ENCODE measurements at regions not wholly inside any gene's neighbourhood (a gene's known extent, or its start where the extent isn't known, plus 50 kb on each side); places are given as distances from the start of the nearest gene placed in this dataset.
A peak's percentile ranks its signal among the peaks of the same experiment; 100 is the strongest.
"Not testable (repeated sequence)": the region's sequence is repeated elsewhere in the genome, so short reads cannot be mapped to it uniquely, and the experiment has no call there.

DNA sequence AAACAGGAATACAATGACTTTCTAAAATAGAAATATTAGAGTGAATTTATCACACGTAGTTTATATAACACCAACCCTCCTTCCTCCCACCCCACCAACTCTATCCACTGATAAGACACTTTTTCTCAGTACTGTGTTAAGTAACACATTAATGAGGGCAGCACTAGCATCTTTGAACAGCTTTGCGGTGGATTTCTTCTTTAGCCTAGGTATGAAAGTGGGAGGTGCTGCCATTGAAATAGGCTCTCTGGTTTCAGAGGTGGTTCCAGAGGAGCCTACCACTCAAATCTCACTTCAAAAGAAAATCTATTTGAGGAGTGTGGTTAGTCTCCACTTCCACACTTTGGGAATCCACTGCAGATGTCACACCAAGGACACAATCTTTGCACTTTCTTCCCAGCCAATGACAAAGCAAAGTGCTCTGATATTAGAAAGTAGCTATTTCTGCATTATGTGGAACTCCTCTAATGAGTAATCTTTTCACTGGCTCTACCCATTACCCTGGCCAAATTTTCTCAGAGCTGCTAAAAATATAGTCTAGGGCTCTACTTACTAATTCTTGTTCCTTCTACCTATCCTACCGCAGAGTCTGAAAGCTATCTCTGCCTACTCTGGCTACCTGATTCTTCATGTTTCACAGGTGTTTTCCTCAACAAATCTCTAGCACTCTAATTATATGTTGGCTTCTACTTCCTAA, 1667.8 kb downstream of the MRPL39 start:
- no peak for DNase-seq

DNA sequence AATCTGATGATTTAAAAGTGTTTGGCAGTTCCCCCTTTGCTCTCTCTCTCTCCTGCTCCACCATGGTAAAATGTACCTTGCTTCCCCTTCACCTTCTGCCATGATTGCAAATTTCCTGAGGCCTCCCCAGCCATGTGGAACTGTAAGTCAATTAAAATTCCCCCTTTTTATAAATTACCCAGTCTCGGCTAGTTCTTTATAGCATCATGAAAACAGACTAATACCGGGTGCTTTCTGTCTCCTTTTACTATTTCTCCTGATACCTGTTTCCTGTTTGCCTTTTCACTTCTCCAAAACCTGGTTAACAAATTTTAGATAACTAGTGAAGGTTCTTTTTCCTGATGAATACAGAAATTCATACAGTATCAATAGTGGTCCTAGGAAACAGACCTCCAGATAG, 1670.3 kb downstream of the MRPL39 start:
- DNase-seq = no peak

GRCh38 chr21:23936224-23936623, 1671.1 kb downstream of the MRPL39 start:
- DNase-seq = peak; percentile 34

- DNase-seq = no peak
Observed at GRCh38 chr21:23930565-23930964, 1676.7 kb downstream of the MRPL39 start.

DNA sequence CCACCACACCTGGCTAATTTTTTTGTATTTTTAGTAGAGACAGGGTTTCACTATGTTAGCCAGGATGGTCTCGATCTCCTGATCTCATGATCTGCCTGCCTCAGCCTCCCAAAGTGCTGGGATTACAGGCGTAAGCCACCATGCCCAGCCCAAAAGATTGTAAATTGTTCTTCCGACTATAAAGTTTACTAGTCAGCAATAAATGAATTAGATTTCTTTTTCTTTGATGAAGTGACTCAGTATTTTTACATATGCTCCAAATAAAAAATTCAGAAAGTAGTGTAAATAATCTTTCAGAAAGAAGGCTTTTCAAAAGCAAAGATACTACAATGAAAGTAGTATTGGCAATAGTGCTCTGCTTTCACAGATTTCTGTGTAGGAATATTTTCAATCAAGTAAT, 1680.9 kb downstream of the MRPL39 start:
- DNase-seq = not testable (repeated sequence)

DNA sequence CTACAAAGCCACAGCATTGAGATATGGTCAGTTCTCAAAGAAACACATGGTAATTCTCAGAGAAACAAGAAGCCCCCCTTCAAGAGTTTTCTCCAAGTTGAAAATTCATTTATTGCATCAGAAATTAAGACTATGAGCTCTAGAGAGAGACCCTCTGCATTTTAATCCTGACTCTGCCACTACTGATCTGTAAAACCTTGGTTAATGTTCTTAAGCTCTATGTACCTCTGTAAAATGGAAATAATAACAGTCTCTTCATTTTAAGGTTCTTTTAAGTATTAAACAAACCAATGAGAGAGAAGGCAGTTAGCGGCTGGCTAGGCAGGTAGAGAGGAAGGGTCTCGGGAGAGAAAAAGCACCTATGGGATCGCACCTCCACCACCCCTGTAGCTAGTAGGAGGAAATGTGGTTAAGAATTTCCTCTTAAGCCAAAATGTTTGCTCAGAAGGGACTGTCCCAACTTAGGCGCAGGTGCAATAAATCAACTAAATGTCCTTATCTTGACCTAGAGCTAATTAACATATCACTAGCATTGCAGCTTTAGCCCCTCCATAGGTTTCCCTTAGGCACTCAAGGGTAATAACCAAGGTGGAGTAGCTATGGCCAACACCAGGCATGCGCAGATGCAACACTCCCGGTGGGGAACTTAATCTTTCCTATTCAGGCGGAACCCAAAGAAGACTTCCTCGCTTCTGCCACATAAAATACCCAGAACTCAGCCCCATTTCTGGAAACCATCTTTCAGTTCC, 1685.4 kb downstream of the MRPL39 start:
- DNase-seq = no peak

GRCh38 chr21:23900727-23901126, 1706.6 kb downstream of the MRPL39 start:
- no peak for DNase-seq

DNA sequence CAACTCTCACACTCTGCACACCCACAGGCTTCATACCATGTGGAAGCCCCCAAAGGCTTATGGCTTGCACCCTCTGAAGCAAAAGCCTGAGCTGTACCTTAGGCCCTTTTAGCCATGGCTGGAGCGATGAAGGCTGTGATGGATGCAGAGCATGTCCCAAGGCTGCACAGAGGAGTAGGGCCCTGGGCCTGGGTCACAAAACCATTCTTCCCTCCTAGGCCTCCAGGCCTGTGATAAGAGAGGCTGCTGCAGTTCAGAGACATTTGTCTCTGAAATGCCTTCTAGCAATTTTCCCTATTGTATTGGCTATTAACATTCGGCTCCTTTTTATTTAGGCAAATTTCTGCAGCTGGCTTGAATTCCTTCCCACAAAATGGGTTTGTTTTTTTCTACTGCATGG, 1707.7 kb downstream of the MRPL39 start:
- no peak for DNase-seq

DNA sequence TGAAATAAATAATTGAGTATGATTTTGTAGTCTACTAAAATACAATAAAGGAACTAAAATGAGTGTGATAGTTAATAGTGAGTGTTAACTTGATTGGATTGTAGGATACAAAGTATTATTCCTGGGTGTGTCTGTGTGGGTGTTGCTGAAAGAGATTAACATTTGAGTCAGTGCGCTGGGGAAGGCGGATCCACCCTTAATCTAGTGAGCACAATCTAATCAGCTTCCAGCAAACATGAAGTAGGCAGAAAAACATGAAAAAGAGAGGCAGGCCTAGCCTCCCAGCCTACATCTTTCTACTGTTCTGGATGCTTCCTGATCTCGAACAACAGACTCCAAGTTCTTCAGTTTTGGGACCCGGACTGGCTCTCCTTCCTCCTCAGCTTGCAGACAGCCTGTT, 1716.6 kb downstream of the MRPL39 start:
- no peak for DNase-seq

DNA sequence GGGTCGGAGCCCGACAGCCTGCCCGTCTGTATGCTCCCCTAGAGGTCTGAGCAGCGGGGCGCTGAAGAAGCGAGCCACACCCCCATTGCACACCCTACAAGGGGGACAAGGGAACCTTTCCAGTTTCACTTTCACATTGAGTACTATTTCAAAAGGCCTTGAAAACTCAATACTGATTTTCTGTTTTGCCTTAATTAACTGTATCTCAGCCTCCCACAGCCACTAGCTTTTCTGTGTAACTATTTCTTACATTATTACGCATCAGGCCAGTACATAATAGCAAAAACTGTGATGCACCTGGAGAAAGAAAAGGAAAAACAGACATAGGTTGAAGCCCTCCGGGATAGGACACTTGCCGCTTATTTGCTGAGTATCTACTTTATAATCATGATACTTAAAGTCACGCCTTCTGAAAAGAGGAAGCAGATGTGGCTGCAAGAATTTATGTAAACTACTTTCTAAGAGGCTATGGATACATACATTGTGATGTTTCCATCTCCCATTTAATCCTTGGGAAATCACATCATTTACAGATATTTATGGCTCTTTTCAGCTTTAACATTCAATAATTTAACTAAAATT, 1719.5 kb downstream of the MRPL39 start:
- DNase-seq = peak; percentile 29

DNA sequence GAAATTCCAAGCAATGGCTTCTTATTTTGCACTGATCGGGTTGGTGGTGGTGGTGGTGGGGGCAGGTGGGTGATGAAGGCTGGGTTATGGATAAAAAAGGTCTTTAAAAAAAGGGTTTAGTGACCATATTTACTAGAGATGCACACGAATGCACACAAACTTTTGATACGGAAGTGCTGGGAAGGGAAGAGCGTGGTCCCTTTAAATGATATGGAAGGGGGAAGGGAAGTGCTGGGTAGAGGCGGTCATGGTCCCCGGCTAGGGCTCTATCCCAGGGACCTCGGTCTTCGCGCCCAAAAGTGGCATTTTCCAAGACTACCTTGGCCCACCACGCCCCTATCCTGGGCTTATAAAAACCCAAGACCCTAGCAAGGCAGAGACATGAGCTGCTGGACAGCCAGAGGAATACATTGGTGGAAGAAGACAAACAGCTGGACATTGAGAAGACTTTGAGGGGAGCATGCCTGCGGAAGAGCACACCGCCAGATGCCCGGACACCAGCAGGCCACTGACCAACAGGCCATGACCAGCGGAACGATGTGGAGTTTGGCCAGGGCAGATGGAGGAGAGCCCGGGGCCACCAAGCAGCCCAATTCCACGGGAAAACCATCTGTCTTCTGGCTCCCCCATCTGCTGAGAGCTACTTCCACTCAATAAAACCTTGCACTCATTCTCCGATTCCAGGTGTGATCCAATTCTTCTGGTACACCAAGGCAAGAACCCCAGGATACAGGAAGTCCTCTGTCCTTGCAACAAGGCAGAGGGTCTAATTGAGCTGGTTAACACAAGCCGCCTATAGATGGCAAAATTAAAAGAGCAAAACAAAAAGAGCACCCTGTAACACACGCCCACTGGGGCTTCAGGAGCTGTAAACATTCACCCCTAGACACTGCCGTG, 1720.2 kb downstream of the MRPL39 start:
- no peak for DNase-seq

GRCh38 chr21:23881783-23882182, 1725.5 kb downstream of the MRPL39 start:
- no peak for DNase-seq

DNA sequence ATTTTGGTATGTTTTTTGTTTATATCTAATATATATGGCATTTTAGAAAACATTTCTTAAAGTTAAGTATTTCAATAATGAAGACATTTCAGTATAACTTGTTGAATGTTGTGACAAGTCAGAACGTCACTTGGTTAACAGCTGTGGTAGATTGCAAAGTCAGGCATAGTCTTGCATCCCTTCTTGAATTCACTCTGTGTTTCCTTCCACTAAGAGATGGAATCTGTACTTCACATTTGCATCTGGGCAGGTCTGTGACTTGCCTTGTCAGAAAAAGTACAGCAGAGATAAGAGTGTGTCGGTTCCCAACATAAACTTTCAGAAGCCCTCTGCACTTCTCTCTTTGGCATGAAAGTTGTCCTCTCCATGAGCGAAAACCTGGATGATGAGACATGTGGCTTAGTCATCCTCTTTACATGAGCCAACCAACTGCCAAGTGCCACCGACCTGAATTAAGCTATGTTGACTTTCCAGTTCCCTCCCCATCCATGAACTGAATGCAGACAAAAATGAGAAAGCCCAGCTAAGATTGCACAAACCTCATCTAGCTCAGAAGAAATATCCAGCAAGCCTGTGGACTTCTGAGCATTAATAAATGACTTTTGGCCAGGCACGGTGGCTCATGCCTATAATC, 1730.2 kb downstream of the MRPL39 start:
- DNase-seq = no peak

DNA sequence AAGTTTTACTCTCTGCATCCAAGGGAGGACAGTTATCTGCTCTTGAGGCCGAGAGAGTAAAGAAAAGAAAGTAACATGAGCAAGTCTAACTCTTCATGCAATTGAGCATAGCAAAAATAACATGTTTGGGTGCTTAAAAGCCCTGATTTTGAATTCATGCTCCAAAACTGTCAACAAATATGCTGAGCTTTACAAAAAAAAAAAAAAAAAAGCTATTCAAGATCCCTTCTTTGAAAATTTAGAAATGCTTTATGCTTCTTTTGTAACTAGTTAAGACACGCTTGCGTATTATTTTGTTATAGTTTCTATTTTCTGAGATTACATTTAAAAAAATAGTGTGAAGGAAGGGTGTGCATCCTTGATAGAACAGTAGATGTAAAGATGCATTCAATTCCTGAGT, 1733.0 kb downstream of the MRPL39 start:
- no peak for DNase-seq

- DNase-seq = no peak
Observed at GRCh38 chr21:23861911-23862504, 1745.3 kb downstream of the MRPL39 start.

DNA sequence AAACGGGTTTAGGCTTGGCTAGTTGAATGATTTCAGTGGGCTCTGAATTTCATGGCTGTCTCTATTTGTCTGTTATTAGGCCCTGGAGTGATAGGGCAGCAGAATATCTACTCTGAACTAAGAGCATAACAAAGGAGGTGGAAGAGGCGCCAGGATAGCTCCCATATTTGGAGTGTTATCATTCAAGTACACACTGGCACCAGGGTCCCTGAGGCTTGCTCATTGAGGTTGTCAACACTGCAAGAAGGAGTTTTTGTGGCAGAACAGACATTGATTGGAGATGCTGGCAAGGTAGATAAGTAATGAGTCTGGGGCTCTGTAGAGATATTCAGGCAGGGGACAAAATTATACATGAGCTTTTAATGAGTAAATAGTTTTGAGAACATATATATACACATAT, 1748.4 kb downstream of the MRPL39 start:
- DNase-seq = no peak

- DNase-seq = peak; percentile 35
Observed at GRCh38 chr21:23853796-23854379, 1753.4 kb downstream of the MRPL39 start.

- no peak for DNase-seq
Observed at GRCh38 chr21:23837564-23837963, 1769.7 kb downstream of the MRPL39 start.

DNA sequence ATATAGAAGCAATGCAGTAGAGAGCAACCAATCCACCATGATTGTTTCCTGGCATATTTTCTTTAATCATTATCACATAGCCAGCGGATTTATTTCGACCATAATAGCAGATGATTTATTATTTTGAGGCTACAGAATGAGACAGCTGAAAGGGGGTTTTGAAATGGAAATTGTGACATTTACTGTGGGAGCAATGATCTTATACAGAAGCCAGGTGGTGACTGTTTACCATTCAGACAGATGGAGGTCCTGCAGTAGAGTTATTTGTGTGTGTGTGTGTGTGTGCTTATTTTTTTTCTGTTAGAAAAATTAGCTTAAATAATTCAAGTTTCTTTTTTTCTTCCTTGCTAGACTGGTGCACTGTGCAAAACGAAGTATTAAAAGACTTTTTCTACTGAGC, 1784.5 kb downstream of the MRPL39 start:
- no peak for DNase-seq

DNA sequence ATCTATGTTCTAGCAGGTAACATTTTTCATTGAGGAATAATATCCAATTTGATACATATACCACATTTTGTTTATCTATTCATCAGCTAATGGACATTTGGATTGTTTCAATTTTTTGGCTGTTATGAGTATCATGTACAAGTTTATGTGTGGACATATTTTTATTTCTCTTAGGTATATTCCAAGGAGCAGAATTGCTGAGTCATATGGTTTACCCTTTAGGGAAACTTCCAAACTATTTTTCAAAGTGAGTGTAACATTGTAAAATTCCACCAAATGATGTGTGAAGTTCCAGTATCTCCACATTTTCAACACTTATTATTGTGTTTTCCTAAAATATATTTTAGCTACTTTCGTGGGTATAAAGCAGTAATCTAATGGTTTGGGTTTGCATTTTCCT, 1789.9 kb downstream of the MRPL39 start:
- no peak for DNase-seq

DNA sequence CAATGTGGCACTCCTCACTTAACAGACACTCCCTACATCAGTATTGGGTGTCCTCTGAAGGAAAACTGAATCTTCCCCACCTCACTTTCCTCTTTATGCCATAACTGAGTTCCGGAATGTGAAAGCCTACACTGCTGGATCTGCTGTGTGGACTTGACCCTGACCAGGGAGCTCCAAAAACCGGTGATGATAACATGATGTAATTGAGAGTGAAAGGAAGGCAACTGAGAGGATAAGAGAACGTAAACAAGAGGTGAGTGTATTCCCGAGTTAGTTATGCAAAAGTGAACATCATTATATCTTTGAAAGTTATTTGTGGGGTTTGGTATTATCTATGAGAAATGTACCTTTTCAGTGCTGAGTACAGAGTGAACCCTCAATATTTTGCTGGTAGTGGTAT, 1794.8 kb downstream of the MRPL39 start:
- no peak for DNase-seq

DNA sequence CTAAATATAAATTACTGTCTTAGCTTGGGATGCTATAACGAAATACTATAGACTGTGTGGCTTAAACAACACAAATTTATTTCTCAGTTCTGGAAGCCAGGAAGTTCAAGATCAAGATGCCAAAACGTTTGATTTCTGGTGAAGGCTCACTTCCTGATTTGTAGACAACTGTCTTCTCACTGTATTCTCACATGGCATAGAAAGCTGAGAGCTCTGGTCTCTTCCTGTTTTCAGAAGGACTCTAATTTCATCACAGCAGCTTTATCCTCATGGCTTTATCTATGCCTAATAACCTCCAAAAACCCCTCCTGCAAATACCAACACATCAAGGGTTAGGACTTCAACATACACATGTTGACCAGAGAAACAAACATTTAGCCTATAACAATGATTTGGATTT, 1795.5 kb downstream of the MRPL39 start:
- no peak for DNase-seq

Measured in DMS53 (cell line).